ENCODE measurements at regions not wholly inside any gene's neighbourhood (a gene's known extent, or its start where the extent isn't known, plus 50 kb on each side); places are given as distances from the start of the nearest gene placed in this dataset.

GRCh38 chr12:60101715-60102114 is 505.9 kb downstream of the SLC16A7 start:
- TF ChIP-seq CTCF (conservative IDR thresholded peaks at IDR 0.05 in 1 of 2, IDR thresholded peaks at IDR 0.05 in 1 of 2; ENCODE audit: extremely low read depth in 1 of 2, insufficient read depth in 1 of 2, low read depth in 1 of 2, low read length in 2 of 2) = no peak
- TF ChIP-seq EZH2 (IDR thresholded peaks at IDR 0.05; ENCODE audit: borderline replicate concordance, low read length) = no peak

Data from mammary epithelial cell (primary cell).